ENCODE measurements at regions not wholly inside any gene's neighbourhood (a gene's known extent, or its start where the extent isn't known, plus 50 kb on each side); places are given as distances from the start of the nearest gene placed in this dataset.
"Not testable (repeated sequence)": the region's sequence is repeated elsewhere in the genome, so short reads cannot be mapped to it uniquely, and the experiment has no call there.

GRCh38 chr4:190118519-190118918, 54.2 kb downstream of the DBET start:
- DNase-seq: not testable (repeated sequence)

GRCh38 chr4:190119474-190119873, 54.1 kb upstream of the DUX4 start:
- DNase-seq: not testable (repeated sequence)

- DNase-seq: not testable (repeated sequence)
Measured at GRCh38 chr4:190120111-190120514, 53.5 kb upstream of the DUX4 start.

- DNase-seq: peak; percentile 5
Measured at GRCh38 chr4:190120537-190121001, 53.0 kb upstream of the DUX4 start.

GRCh38 chr4:190121076-190121671, 52.4 kb upstream of the DUX4 start:
- DNase-seq: not testable (repeated sequence)

GRCh38 chr4:190121759-190122158, 51.8 kb upstream of the DUX4 start:
- no peak for DNase-seq

- not testable (repeated sequence) for DNase-seq
Measured at GRCh38 chr4:190122161-190123142, 51.1 kb upstream of the DUX4 start.
